ENCODE measurements at regions not wholly inside any gene's neighbourhood (a gene's known extent, or its start where the extent isn't known, plus 50 kb on each side); places are given as distances from the start of the nearest gene placed in this dataset.
"Not testable (repeated sequence)": the region's sequence is repeated elsewhere in the genome, so short reads cannot be mapped to it uniquely, and the experiment has no call there.

DNA sequence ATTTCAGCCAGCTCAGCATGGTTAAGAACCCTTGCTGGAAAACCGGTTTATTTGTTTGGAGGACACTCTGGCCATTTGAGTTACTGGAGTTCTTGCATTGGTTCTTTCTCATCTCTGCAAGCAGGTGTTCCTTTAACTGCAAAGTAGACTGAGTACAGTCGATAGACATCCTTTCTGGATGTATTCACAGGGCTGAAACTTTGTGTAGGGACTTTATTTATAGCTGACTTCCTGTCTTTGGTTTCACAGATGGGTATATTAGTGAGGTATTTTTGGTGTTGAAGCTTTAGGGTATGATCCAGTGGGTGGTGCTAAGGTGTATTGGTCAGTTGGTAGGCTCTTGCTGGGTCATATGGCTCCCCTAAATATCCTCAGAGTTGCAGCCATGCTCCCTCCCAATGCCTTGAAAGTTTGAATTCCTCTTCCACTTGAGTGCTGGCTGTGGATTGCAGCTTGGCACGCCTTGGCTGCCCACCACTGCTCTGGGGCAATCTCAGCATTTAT, 666.0 kb upstream of the COX7C start:
- TF ChIP-seq CTCF (IDR thresholded peaks at IDR 0.05; ENCODE audit: extremely low read depth, insufficient read depth, missing control alignments), result no peak
- DNase-seq (ENCODE audit: low spot score), result no peak
- in situ Hi-C loops (cut with MboI; ENCODE audit: low pct_unique_long_range_greater_than_20kb, low sequenced_read_pairs, unreplicated experiment), result no loop called here

- in situ Hi-C loops (cut with MboI; ENCODE audit: low pct_unique_long_range_greater_than_20kb, low sequenced_read_pairs, unreplicated experiment), result no loop called here
- no peak for TF ChIP-seq CTCF (IDR thresholded peaks at IDR 0.05; ENCODE audit: extremely low read depth, insufficient read depth, missing control alignments)
- no peak for DNase-seq (ENCODE audit: low spot score)
These were observed 665.1 kb upstream of the COX7C start for GRCh38 chr5:85952680-85953079.

- in situ Hi-C loops (cut with MboI; ENCODE audit: low pct_unique_long_range_greater_than_20kb, low sequenced_read_pairs, unreplicated experiment), result no loop called here
- no peak for TF ChIP-seq CTCF (IDR thresholded peaks at IDR 0.05; ENCODE audit: extremely low read depth, insufficient read depth, missing control alignments)
- DNase-seq (ENCODE audit: low spot score), result no peak
These were observed 650.1 kb upstream of the COX7C start for GRCh38 chr5:85967681-85968080.

DNA sequence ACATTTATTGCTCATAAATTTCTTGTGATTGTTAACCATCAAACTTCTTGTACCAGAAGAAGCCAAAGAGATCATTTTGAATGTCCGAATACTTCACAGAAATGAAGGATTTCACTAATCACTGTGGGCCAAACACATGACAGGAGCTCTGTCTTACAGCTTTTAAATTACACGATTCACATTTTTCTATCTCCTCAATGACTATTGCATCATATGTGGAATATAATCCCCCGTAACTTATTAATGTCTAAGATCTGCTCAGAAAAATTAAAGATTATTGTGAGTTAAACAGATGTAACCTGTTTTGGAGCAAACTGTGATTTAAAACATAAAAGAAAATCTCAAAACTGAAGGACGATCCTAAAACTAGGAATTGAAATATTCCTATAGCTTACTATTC, 645.2 kb upstream of the COX7C start:
- TF ChIP-seq CTCF (IDR thresholded peaks at IDR 0.05; ENCODE audit: extremely low read depth, insufficient read depth, missing control alignments), result no peak
- in situ Hi-C loops (cut with MboI; ENCODE audit: low pct_unique_long_range_greater_than_20kb, low sequenced_read_pairs, unreplicated experiment), result no loop called here
- DNase-seq (ENCODE audit: low spot score), result no peak

GRCh38 chr5:85985167-85985566, 632.6 kb upstream of the COX7C start:
- in situ Hi-C loops (cut with MboI; ENCODE audit: low pct_unique_long_range_greater_than_20kb, low sequenced_read_pairs, unreplicated experiment), result no loop called here
- no peak for TF ChIP-seq CTCF (IDR thresholded peaks at IDR 0.05; ENCODE audit: extremely low read depth, insufficient read depth, missing control alignments)
- no peak for DNase-seq (ENCODE audit: low spot score)

DNA sequence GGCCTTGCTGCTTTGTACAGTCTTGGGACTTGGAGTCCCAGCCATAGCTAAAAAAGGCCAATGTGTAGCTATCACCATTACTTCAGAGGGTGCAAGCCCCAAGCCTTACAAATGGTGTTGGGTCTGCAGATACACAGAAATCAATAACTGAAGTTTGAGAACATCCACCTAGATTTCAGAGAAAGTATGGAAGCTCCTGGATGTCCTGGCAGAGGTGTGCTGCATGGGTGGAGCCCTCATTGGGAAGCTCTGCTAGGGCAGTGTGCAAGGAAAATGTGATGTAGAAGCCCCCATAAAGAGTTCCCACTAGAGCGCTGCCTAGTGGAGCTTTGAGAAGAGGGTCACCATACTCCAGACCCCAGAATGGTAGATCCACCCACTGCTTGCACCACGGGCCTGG, 626.7 kb upstream of the COX7C start:
- in situ Hi-C loops (cut with MboI; ENCODE audit: low pct_unique_long_range_greater_than_20kb, low sequenced_read_pairs, unreplicated experiment), result no loop called here
- no peak for TF ChIP-seq CTCF (IDR thresholded peaks at IDR 0.05; ENCODE audit: extremely low read depth, insufficient read depth, missing control alignments)
- DNase-seq (ENCODE audit: low spot score), result no peak

GRCh38 chr5:85994653-85995052, 623.1 kb upstream of the COX7C start:
- in situ Hi-C loops (cut with MboI; ENCODE audit: low pct_unique_long_range_greater_than_20kb, low sequenced_read_pairs, unreplicated experiment), result not testable (repeated sequence)

More at GRCh38 chr5:85994653-85995052, 623.1 kb upstream of the COX7C start:
- not testable (repeated sequence) for DNase-seq (ENCODE audit: low spot score)
